Muscle of leg (tissue), 3 donors: ENCODE measurements at regions not wholly inside any gene's neighbourhood (a gene's known extent, or its start where the extent isn't known, plus 50 kb on each side); places are given as distances from the start of the nearest gene placed in this dataset.
"Not testable (repeated sequence)": the region's sequence is repeated elsewhere in the genome, so short reads cannot be mapped to it uniquely, and the experiment has no call there.

Experiments used
- DNase-seq: peaks from one replicate; pipeline ENCODE4 v3.0.0; 2013
- H3K27ac ChIP-seq: one replicate; pipeline ENCODE4 v1.5.1; 2013; ENCODE audit warnings: mild to moderate bottlenecking, low read length, control low read depth
- H3K27me3 ChIP-seq: one replicate; pipeline ENCODE4 v1.6.1; 2013; ENCODE audit warnings: low read length; ENCODE audit not compliant: control insufficient read depth, insufficient read depth
- H3K36me3 ChIP-seq: one replicate; pipeline ENCODE4 v1.6.1; 2013; ENCODE audit warnings: low read length; ENCODE audit not compliant: control insufficient read depth, insufficient read depth
- H3K4me1 ChIP-seq: one replicate; pipeline ENCODE4 v1.6.1; 2013; ENCODE audit warnings: low read length; ENCODE audit not compliant: control insufficient read depth, insufficient read depth
- H3K4me3 ChIP-seq: one replicate; pipeline ENCODE4 v1.5.1; 2013; ENCODE audit warnings: low read length, control low read depth
- H3K9me3 ChIP-seq: replicated peaks from 2 replicates; pipeline ENCODE4 v1.6.1; 2013; ENCODE audit warnings: low read depth, low read length; ENCODE audit not compliant: control insufficient read depth
- WGBS: methylation state at CpG from one replicate; pipeline ENCODE4 v1.1.5; 2013; ENCODE audit warnings: missing lambda C conversion rate; ENCODE audit not compliant: insufficient coverage; 5-methylcytosine and 5-hydroxymethylcytosine counted together

DNA sequence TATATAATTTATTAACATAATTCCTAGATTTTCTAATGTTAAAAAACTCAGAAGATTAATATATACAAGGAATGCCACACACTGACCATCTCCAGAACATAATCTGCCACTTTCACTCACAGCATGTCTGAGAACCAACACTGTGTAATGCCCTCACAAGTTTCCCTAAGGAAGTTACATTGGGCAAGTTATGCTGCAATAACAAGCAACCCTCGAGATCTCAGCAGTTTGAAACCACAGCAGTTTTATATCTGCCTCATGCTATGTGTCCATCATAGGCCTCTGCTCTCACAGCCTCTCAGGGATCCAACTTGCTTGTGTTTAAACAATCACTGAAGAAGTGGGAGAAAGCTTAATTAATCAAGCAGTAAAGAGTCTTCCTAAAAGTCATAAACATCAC, 250.0 kb upstream of the SLC7A11 start:
- Histone ChIP-seq H3K27me3 (no peaks in the 10 kb centered on the region), H3K4me3 (no peak overlapping the region), H3K36me3 (no peaks in the 10 kb centered on the region), H3K4me1 (peaks cover 2% of the 10 kb centered on the region), H3K27ac (no peak overlapping the region), H3K9me3 (no peaks in the 10 kb centered on the region)
- DNase-seq, result no peak
- no CpG with 5 or more reads among the region's 1 CpG for WGBS

DNA sequence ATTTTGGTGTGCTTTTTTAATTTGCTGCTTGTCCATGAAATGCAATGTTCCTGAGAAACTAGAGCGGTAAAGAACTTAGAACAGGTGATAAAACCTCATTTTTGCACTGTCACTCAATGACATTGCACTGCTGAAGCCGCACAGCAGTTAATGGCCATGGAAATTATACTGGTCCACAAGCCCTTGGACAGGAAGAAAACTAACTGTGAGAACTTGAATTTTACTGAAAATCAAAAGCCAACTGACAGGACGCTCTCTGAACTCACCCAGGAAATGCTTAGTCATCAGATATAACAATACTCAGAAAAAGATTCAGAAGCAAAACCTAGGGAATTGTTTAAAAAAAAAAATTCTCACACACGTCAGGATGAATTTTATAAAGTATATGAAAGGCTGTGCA, 246.4 kb upstream of the SLC7A11 start:
- Histone ChIP-seq H3K4me3 (no peak overlapping the region), H3K9me3 (no peaks in the 10 kb centered on the region), H3K27ac (no peak overlapping the region), H3K36me3 (no peaks in the 10 kb centered on the region), H3K27me3 (no peaks in the 10 kb centered on the region), H3K4me1 (peaks cover 2% of the 10 kb centered on the region)
- DNase-seq, result no peak
- WGBS, result 63% methylated on average over 2 of the region's 4 CpGs

DNA sequence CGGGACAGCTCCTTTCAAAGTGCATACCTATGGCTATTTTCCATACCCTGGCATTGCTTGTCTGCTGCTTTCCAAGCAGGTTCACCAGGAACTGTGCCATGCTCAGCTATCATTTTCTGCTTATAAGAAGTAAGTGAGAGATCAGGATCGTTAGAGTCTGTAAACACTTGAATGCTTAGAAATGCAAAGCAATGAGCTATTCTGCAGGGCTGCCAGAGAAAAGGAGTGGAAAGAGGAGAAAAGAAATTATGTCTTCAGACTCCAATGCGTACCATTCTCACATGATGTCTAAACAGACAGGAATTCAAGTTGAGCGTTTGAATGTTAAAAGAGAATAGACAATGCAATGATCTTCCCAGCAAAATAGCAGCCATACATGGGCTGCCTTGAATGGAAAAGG, 245.5 kb upstream of the SLC7A11 start:
- WGBS, result no CpG with 5 or more reads among the region's 4 CpGs

GRCh38 chr4:138487230-138487629, 245.1 kb upstream of the SLC7A11 start:
- no peaks in the 10 kb centered on the region for H3K27me3 ChIP-seq
- no peaks in the 10 kb centered on the region for H3K36me3 ChIP-seq
- H3K27ac ChIP-seq, result no peak overlapping the region
- no CpG with 5 or more reads among the region's 2 CpGs for WGBS
- DNase-seq, result no peak
- no peak overlapping the region for H3K4me3 ChIP-seq
- peaks cover 2% of the 10 kb centered on the region for H3K4me1 ChIP-seq
- H3K9me3 ChIP-seq, result no peaks in the 10 kb centered on the region

More for the DNA sequence above, 245.5 kb upstream of the SLC7A11 start:
- Histone ChIP-seq H3K27ac (peak overlapping the region; percentile 6), H3K27me3 (no peaks in the 10 kb centered on the region), H3K4me3 (no peak overlapping the region), H3K4me1 (peaks cover 2% of the 10 kb centered on the region), H3K36me3 (no peaks in the 10 kb centered on the region), H3K9me3 (no peaks in the 10 kb centered on the region)
- peak; percentile 70 for DNase-seq

DNA sequence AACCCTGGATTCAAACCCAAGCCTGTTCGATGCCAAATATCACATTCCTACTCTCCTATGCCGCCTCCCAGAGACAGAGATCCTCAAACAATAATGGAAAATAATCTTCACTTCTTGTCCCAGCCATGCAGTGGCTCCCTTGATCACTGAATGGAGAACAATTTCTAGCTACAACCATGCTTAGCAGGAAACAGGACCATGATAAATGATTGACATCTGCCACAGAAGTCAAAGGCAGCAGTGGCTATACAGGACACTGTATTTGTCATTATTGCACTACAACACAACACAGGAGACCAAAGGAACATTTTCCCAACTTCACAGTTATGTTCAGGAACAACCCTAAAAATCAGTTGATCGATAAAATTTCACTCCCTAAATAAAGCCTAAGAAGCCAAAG, 243.3 kb upstream of the SLC7A11 start:
- no peak for DNase-seq
- no peak overlapping the region for H3K27ac ChIP-seq
- no peaks in the 10 kb centered on the region for H3K36me3 ChIP-seq
- no peaks in the 10 kb centered on the region for H3K27me3 ChIP-seq
- peaks cover 2% of the 10 kb centered on the region for H3K4me1 ChIP-seq
- WGBS, result 86% methylated on average over 1 of the region's 3 CpGs
- H3K9me3 ChIP-seq, result no peaks in the 10 kb centered on the region
- no peak overlapping the region for H3K4me3 ChIP-seq

DNA sequence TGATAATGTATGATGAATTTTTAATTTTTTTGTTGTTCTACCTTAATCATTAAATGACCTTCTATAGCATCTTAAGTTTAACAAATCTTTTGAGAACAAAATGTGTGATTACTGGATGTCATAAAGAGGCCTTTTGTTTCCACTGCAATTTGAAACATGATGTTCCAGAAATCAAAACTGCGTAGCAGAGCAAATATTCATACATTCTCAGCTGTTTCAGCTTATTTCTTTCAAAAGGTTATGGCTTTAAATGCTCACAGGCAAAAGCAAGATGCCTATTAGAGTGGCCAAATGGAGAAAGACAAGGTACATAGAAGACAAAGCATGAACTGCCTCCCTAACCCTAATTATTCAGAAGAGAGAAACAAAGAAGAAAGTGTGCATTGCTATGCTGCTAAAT, 233.0 kb upstream of the SLC7A11 start:
- H3K27me3 ChIP-seq, result no peaks in the 10 kb centered on the region
- peaks cover 8% of the 10 kb centered on the region for H3K4me1 ChIP-seq
- no CpG with 5 or more reads among the region's 1 CpG for WGBS
- H3K4me3 ChIP-seq, result no peak overlapping the region
- peak overlapping the region; percentile 52 for H3K27ac ChIP-seq
- DNase-seq, result peak; percentile 61
- no peaks in the 10 kb centered on the region for H3K9me3 ChIP-seq
- no peaks in the 10 kb centered on the region for H3K36me3 ChIP-seq

GRCh38 chr4:138473339-138473738, 231.2 kb upstream of the SLC7A11 start:
- no peak for DNase-seq
- Histone ChIP-seq H3K36me3 (no peaks in the 10 kb centered on the region), H3K27ac (no peak overlapping the region), H3K27me3 (no peaks in the 10 kb centered on the region), H3K4me3 (no peak overlapping the region), H3K4me1 (peaks cover 8% of the 10 kb centered on the region), H3K9me3 (peaks cover 4% of the 10 kb centered on the region)
- no CpG with 5 or more reads among the region's 4 CpGs for WGBS

- Histone ChIP-seq H3K4me3 (no peak overlapping the region), H3K4me1 (no peaks in the 10 kb centered on the region), H3K36me3 (no peaks in the 10 kb centered on the region), H3K9me3 (no peaks in the 10 kb centered on the region), H3K27me3 (no peaks in the 10 kb centered on the region), H3K27ac (no peak overlapping the region)
- 100% methylated on average over 1 of the region's 6 CpGs for WGBS
- DNase-seq, result no peak
Observed at GRCh38 chr4:138460477-138461414, 218.6 kb upstream of the SLC7A11 start.

- no peaks in the 10 kb centered on the region for H3K36me3 ChIP-seq
- WGBS, result 100% methylated on average over 2 of the region's 3 CpGs
- no peak overlapping the region for H3K4me3 ChIP-seq
- H3K9me3 ChIP-seq, result no peaks in the 10 kb centered on the region
- no peaks in the 10 kb centered on the region for H3K27me3 ChIP-seq
- no peaks in the 10 kb centered on the region for H3K4me1 ChIP-seq
- no peak overlapping the region for H3K27ac ChIP-seq
- DNase-seq, result no peak
Observed at GRCh38 chr4:138458751-138459150, 216.6 kb upstream of the SLC7A11 start.

DNA sequence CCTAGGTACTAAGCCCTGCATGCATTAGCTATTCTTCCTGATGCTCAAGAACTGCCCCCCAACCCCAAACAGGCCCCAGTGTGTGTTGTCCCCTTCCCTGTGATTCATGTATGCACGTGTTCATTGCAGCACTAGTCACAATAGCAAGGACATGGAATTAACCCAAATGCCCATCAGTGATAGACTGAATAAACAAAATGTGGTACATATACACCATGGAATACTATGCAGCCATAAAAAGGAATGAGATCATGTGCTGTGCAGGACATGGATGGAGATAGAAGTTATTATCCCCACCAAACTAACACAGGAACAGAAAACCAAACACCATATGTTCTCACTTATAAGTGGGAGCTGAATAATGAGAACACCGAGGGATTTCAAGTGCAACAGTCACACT, 214.2 kb upstream of the SLC7A11 start:
- not testable (repeated sequence) for H3K4me1 ChIP-seq, H3K27ac ChIP-seq, H3K9me3 ChIP-seq, DNase-seq, H3K27me3 ChIP-seq, H3K4me3 ChIP-seq, H3K36me3 ChIP-seq
- no CpG with 5 or more reads among the region's 2 CpGs for WGBS
